ENCODE measurements at regions not wholly inside any gene's neighbourhood (a gene's known extent, or its start where the extent isn't known, plus 50 kb on each side); places are given as distances from the start of the nearest gene placed in this dataset.

GRCh38 chr18:27549335-27550039, 364.4 kb upstream of the CHST9 start:
- Mint-ChIP-seq H3K36me3 (no peaks in the 10 kb centered on the region), H3K4me3 (no peak overlapping the region), H3K27ac (no peak overlapping the region), H3K27me3 (ENCODE audit: low read depth) (no peaks in the 10 kb centered on the region), H3K4me1 (no peaks in the 10 kb centered on the region), H3K9me3 (peaks cover 18% of the 10 kb centered on the region)
- no peak for TF ChIP-seq CTCF (IDR thresholded peaks at IDR 0.05; ENCODE audit: unreplicated experiment)
- no peak for DNase-seq (ENCODE audit: low spot score in 2 of 2, unreplicated experiment in 2 of 2)

GRCh38 chr18:27546991-27547390, 361.9 kb upstream of the CHST9 start:
- no peak overlapping the region for H3K4me3 Mint-ChIP-seq
- H3K4me1 Mint-ChIP-seq, result no peaks in the 10 kb centered on the region
- no peak for TF ChIP-seq CTCF (IDR thresholded peaks at IDR 0.05; ENCODE audit: unreplicated experiment)
- no peaks in the 10 kb centered on the region for H3K36me3 Mint-ChIP-seq
- no peak overlapping the region for H3K27ac Mint-ChIP-seq
- H3K9me3 Mint-ChIP-seq, result peaks cover 17% of the 10 kb centered on the region
- DNase-seq (ENCODE audit: low spot score in 2 of 2, unreplicated experiment in 2 of 2), result no peak
- no peaks in the 10 kb centered on the region for H3K27me3 Mint-ChIP-seq (ENCODE audit: low read depth)

- Mint-ChIP-seq H3K9me3 (peaks cover 13% of the 10 kb centered on the region), H3K27me3 (ENCODE audit: low read depth) (no peaks in the 10 kb centered on the region), H3K36me3 (no peaks in the 10 kb centered on the region), H3K4me3 (no peak overlapping the region), H3K27ac (no peak overlapping the region), H3K4me1 (no peaks in the 10 kb centered on the region)
- TF ChIP-seq CTCF (IDR thresholded peaks at IDR 0.05; ENCODE audit: unreplicated experiment), result no peak
- no peak for DNase-seq (ENCODE audit: low spot score in 2 of 2, unreplicated experiment in 2 of 2)
These were observed 359.1 kb upstream of the CHST9 start for GRCh38 chr18:27544206-27544605.

GRCh38 chr18:27541293-27541692, 356.2 kb upstream of the CHST9 start:
- no peak for DNase-seq (ENCODE audit: low spot score in 2 of 2, unreplicated experiment in 2 of 2)
- H3K27ac Mint-ChIP-seq, result no peak overlapping the region
- H3K4me1 Mint-ChIP-seq, result no peaks in the 10 kb centered on the region
- no peaks in the 10 kb centered on the region for H3K36me3 Mint-ChIP-seq
- H3K4me3 Mint-ChIP-seq, result no peak overlapping the region
- H3K9me3 Mint-ChIP-seq, result peaks cover 4% of the 10 kb centered on the region
- no peaks in the 10 kb centered on the region for H3K27me3 Mint-ChIP-seq (ENCODE audit: low read depth)
- TF ChIP-seq CTCF (IDR thresholded peaks at IDR 0.05; ENCODE audit: unreplicated experiment), result no peak

GRCh38 chr18:27540111-27540510, 355.0 kb upstream of the CHST9 start:
- DNase-seq (ENCODE audit: low spot score in 2 of 2, unreplicated experiment in 2 of 2), result no peak
- no peak for TF ChIP-seq CTCF (IDR thresholded peaks at IDR 0.05; ENCODE audit: unreplicated experiment)
- no peaks in the 10 kb centered on the region for H3K4me1 Mint-ChIP-seq
- no peaks in the 10 kb centered on the region for H3K9me3 Mint-ChIP-seq
- H3K4me3 Mint-ChIP-seq, result no peak overlapping the region
- no peaks in the 10 kb centered on the region for H3K36me3 Mint-ChIP-seq
- H3K27me3 Mint-ChIP-seq (ENCODE audit: low read depth), result no peaks in the 10 kb centered on the region
- no peak overlapping the region for H3K27ac Mint-ChIP-seq

Data from mesothelial cell of epicardium (in vitro differentiated cells).